ENCODE measurements at regions not wholly inside any gene's neighbourhood (a gene's known extent, or its start where the extent isn't known, plus 50 kb on each side); places are given as distances from the start of the nearest gene placed in this dataset.
"Not testable (repeated sequence)": the region's sequence is repeated elsewhere in the genome, so short reads cannot be mapped to it uniquely, and the experiment has no call there.

DNA sequence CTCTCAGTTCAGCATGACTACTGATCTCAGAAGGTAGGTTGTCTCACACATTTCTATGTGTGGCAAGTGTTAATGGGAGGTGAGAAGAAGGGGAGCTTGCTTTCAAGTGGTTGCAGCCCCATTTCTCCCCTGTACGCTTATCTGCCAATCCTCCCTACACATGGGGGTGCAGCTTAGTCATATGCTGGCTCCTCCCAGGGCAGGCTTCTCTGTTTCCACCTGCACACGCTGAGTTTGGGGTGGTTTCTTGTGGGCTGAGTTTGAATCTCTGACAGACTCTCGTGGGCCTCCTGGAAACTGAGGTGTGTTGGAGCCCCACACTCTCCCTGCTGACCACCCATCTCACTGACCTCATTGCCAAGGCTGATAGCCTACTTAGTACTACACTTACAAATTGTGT, 435.8 kb upstream of the MTPN start:
- DNase-seq (ENCODE audit: low read depth in 2 of 2): no peak

DNA sequence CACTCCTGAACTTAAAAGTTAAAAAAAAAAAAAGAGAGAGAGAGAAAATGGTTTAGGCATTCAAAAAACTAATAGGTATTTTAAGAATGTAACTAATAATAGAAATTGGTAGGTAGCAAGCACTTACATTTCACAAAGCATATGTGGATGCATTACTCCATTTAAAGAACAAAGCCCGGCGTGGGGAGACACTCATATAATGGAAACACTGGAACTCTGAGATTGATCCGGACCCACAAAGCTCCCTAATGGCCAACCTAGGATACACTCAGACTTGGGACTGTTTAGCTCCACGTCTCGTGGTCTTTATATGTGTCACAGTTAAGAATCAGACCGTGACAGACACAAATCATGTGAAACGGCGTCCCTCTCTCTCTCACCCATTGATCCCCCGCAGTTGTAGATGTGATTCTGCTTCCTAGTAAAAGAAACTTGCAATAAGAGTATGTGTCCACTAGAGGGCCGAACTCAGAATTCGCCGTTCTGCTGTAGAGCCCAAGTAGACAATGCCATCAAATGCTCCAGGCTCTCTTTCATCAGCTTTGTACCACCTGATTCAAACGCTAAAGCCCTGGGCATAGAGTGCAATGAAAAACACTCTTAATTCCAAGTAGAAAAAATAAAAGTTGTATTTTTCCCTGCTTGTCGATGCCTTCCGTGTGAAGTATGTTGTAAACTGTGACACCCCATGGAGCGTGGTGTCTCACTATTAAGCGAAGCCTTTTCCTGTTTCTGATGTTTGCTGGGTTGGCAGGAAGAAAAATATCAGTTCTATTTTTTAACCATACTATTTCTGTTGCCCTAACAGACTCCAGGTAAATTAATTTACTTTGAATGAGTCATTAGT, 429.0 kb upstream of the MTPN start:
- DNase-seq (ENCODE audit: low read depth in 2 of 2): peak; percentile 12

GRCh38 chr7:136403591-136403990, 426.4 kb upstream of the MTPN start:
- no peak for DNase-seq (ENCODE audit: low read depth in 2 of 2)

GRCh38 chr7:136400877-136401276, 423.7 kb upstream of the MTPN start:
- DNase-seq (ENCODE audit: low read depth in 2 of 2): no peak

- no peak for DNase-seq (ENCODE audit: low read depth in 2 of 2)
Observed at GRCh38 chr7:136399385-136399784, 422.2 kb upstream of the MTPN start.

DNA sequence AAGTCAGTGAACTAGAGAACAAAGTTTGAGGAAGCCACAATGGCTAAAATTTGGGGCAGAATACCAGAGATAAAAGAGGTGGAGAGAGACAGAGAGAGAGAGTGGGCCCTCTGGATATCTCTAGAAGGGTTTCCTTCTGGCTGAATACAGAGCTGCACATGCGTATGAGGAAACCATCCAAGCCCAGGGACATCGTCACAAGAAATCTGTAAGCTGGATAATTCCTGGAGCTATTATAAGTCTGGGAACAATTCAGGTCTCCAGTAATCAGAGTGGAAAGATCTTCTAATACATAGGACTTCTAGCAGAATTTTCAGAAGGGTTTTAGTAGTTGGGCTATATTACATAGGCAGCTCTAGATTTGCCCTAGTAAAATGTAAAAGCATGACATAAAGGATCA, 415.7 kb upstream of the MTPN start:
- no peak for DNase-seq (ENCODE audit: low read depth in 2 of 2)

- DNase-seq (ENCODE audit: low read depth in 2 of 2): no peak
Observed at GRCh38 chr7:136391371-136391770, 414.2 kb upstream of the MTPN start.

DNA sequence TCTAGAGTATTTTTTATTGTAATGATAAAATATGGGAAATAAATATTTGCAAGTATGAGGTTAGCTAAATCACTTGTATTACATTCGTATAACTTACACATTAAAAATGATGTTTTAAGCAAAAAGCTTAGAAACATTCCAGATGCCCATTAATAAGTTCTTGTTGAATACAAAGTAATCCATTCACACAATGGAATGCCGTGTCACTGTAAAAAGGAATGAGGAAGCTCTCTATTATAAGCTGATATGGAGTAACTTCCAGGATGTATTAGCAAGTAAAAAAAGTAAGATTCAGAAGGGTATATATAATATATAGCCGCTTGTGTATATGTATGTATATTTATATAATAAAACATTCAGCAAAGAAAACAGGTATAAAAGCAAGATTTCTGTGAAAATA, 412.8 kb upstream of the MTPN start:
- no peak for DNase-seq (ENCODE audit: low read depth in 2 of 2)

GRCh38 chr7:136386876-136387275, 409.7 kb upstream of the MTPN start:
- no peak for DNase-seq (ENCODE audit: low read depth in 2 of 2)

GRCh38 chr7:136371409-136371808, 394.2 kb upstream of the MTPN start:
- DNase-seq (ENCODE audit: low read depth in 2 of 2): not testable (repeated sequence)

DNA sequence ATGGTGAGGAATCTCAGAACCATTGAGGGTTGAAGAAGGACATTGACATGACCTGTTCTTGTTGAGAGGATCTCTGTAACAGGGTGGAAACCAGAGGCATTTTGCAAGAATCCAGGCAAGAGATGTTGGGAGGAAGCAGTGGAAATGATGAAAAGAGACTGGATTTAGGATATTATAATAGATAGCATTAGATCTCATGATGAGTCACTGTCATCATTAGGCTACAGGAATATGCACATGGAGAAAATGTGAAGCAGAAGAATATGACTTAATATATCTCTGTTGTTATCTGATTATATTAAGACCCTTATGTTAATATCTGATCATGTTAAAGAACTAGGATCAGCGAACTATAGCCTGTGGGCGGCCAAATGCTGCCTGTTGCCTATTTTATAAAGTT, 393.0 kb upstream of the MTPN start:
- no peak for DNase-seq (ENCODE audit: low read depth in 2 of 2)

DNA sequence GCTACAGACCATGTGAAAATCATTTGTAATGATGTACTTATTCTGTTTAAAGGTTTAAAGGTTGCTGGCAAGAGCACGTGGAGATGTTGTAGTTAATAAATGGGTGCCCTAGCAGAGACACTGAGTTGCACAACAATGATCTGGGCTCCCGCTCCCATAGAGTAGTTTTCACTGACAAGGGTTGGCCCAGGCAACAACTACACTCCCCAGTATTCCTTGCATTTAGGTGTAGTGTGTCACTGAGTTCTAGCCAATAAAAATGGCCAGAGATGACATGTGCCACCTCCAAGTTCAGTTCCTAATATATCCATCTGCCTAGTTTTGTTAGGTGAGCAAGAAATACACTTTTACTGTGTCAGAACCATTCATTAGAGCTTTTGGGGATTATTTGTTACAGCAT, 392.1 kb upstream of the MTPN start:
- DNase-seq (ENCODE audit: low read depth in 2 of 2): no peak

DNA sequence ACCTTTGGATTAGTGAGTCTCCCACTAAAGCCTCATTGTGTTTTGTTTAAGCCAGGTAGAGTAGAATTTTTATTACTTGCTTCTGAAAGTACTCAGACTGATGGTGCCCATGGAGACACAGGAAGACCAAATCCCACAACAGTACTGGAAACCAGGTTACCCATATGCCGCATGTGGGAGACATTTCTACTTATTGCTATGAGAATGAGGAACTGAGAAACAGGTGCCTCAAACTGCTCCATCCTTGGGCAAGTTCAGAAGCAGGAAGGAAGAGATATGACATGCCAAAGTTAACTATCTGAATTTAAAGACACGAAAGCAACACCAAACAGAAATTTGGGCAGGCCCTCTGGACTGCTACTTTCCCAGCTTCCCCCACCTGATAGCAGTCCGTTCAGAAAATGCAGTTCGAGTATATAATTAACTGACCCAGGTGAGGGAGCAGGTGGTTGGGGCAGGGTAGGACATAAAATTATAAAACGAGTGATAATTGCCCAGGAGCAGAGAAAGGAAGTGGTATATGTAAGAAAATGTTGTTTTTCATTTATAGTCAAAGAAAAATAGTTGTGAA, 382.3 kb upstream of the MTPN start:
- no peak for DNase-seq (ENCODE audit: low read depth in 2 of 2)

GRCh38 chr7:136353287-136353686, 376.1 kb upstream of the MTPN start:
- no peak for DNase-seq (ENCODE audit: low read depth in 2 of 2)

DNA sequence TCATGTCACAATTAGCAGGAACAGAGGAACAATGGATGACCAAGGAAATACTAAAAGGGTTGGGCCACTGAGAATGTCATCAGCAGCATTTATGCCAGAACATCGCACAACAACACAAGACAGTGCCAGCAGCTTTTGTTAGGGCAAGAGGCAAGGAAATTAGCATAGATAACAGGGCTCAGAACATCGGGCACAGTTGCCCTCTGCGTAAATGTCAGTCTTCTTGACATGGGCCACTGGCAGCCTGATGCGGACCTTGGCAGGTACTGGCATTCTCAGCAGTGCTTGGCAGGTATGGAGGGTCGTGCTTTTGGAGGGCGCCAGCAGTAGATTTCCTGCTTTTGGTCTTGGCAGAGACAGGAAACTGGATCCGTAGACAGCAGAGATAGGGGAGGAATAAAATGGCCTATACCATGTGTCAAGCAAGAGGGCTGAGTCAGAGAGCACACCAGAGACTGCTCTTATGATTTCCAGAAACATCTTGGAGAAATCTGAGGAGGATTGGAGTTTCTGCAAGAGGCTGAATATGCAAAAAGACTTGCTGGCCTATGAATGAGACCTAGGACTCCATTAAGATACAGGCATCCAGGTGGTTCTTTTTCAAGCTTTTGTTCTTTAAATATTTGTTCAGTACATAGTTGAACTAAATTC, 371.5 kb upstream of the MTPN start:
- no peak for DNase-seq (ENCODE audit: low read depth in 2 of 2)

DNA sequence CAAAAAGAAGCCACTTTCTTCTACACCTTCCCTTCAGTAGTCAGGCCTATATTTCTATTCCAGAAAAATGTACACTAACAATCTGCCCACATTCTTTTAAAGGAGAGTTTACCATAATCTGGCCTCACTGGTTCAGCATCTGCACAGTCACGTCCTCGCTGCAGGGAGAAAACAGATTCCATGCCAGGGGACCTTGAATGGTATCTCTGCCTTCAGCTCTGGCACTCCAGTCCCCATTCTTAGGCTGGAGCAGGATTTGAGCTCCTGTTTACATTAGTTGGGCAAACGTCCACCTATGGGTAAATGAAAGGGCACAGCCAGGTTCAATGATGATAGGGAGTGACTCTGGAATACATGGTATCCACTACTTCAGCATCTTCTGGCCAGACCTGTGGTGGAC, 371.0 kb upstream of the MTPN start:
- DNase-seq (ENCODE audit: low read depth in 2 of 2): no peak

DNA sequence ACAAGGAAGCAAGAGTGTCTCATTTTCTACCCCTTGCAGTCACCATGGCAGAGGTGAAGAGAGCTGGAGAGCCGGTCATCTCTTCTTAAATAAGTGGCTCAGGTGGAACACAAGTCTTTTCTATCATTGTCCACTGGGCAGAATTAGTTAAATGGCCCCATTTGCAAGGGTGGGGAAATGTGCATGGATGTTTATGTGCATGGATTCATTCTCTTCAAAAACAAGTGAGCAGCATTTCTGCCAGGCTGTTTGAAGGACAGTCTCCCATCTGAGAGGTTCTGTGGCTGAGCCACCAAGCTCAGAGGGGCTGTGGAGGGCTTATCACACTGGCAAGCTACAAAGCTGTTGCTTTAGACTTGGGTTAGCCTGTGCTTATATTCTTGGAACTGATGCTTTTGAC, 370.3 kb upstream of the MTPN start:
- no peak for DNase-seq (ENCODE audit: low read depth in 2 of 2)

- no peak for DNase-seq (ENCODE audit: low read depth in 2 of 2)
Observed at GRCh38 chr7:136342251-136342650, 365.1 kb upstream of the MTPN start.

DNA sequence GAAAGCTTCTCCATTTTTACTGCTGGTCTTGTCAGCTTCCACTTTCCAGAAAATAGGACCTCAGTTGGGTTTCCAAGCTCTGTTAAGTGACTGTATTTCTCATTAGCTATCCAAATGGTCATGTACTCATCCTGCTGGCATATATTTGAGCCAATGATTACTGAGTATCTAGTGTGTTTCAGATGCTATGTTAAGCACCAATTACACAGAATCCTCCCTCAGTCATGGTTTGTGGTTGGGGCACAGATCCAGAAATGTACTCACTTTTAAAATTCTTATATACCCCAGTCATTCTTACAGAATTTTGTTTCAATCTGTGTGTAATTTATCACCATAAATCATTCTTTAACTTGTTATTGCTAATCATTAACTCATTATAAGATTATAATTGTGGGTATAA, 362.3 kb upstream of the MTPN start:
- DNase-seq (ENCODE audit: low read depth in 2 of 2): no peak

DNA sequence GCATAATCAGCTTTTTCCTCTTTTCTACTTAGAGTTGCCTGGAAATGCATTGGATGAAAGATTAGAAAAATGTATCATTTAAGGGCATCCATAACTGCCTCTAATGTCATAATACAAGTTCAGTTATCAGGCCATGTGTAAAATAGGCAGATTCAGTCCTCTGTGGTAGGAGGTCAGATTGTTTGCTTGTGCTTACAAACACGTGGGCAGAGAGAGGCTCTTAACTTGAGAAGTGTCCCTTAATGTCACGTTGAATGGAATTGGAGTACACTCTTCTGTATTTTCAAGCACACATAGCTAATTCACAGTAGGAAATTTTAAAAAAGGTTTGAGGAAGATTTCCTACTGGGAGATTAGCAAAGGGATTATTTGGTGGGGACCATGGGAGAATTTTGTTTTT, 359.8 kb upstream of the MTPN start:
- DNase-seq (ENCODE audit: low read depth in 2 of 2): no peak

- no peak for DNase-seq (ENCODE audit: low read depth in 2 of 2)
Observed at GRCh38 chr7:136333636-136334035, 356.5 kb upstream of the MTPN start.

DNA sequence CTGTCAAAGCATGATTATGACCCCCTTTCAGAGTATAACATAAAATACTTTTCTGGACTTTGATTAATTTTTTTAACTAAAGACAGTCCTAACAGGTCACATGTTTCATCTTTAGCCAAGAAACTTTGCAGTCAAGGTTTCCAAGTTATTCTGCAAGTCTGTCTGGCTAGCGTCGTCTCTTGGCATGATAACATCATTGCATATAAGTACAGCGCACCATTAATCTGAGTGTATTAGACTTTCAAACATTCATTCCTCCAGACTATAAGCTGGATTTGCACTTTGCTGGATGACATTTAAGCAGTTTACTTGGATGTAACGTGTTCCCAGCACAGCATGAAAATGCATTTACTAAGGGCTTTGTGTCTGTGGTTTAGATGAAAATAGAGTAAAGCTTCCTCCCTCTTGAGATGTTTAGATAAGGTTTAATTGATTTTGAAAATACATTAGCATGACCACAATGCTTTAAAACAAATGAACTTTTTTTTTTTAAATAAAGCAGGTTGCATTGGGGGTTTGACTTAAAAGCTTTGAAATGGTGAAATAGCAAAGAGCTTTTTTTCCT, 349.0 kb upstream of the MTPN start:
- no peak for DNase-seq (ENCODE audit: low read depth in 2 of 2)

GRCh38 chr7:136325578-136325977, 348.4 kb upstream of the MTPN start:
- no peak for DNase-seq (ENCODE audit: low read depth in 2 of 2)
